Adrenal gland (tissue), 5 donors: ENCODE measurements at regions not wholly inside any gene's neighbourhood (a gene's known extent, or its start where the extent isn't known, plus 50 kb on each side); places are given as distances from the start of the nearest gene placed in this dataset.

Experiments used
- POLR2A ChIP-seq, 2 donors: fragments of 450-650 bp; IDR thresholded peaks; one replicate each; pipeline ENCODE4 v1.6.1; 2017; ENCODE audit warnings: antibody characterized with exemption in 2 of 2, mild to moderate bottlenecking in 2 of 2, moderate library complexity in 1 of 2
- TF ChIP-seq, protein P1 (sequence below), 6 experiments: fragments of 450-650 bp in 4 of 6; fragments of 200-600 bp in 2 of 6; sonication (generic) in 1 of 6; IDR thresholded peaks; 1 replicate in 5 of 6; 2 replicates in 1 of 6; pipeline versions ENCODE4 v1.5.1 to v1.8.0; 2016 to 2021; ENCODE audit warnings: antibody characterized with exemption in 6 of 6, mild to moderate bottlenecking in 2 of 6, moderate library complexity in 1 of 6
- donor health status: DM: no; HTN: no; CAD: no.

DNA sequence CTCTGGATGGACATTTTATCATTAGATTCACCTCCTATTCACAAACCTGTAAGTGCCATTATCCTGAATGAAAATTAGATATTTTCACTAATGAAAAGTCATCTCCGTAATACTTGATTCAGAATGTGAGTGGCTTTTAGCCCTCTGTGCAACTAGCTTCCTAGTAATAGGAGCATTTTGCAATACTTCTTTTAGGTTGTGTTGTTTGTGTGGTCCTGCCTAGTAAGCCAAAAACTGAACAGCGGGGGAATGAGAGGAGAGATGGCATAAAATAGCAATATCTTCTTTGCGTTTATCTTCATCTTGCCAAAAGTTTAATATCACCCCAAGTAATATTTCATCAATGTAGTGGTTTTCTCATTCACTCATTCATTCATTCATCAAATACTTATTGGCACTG lies 507.5 kb upstream of the CELF2 start:
- TF ChIP-seq, protein P1, sequence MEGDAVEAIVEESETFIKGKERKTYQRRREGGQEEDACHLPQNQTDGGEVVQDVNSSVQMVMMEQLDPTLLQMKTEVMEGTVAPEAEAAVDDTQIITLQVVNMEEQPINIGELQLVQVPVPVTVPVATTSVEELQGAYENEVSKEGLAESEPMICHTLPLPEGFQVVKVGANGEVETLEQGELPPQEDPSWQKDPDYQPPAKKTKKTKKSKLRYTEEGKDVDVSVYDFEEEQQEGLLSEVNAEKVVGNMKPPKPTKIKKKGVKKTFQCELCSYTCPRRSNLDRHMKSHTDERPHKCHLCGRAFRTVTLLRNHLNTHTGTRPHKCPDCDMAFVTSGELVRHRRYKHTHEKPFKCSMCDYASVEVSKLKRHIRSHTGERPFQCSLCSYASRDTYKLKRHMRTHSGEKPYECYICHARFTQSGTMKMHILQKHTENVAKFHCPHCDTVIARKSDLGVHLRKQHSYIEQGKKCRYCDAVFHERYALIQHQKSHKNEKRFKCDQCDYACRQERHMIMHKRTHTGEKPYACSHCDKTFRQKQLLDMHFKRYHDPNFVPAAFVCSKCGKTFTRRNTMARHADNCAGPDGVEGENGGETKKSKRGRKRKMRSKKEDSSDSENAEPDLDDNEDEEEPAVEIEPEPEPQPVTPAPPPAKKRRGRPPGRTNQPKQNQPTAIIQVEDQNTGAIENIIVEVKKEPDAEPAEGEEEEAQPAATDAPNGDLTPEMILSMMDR (IDR thresholded peaks at IDR 0.05) = no peak
- no peak for TF ChIP-seq POLR2A (IDR thresholded peaks at IDR 0.05)
